IPS-20b (cell line): ENCODE measurements at regions not wholly inside any gene's neighbourhood (a gene's known extent, or its start where the extent isn't known, plus 50 kb on each side); places are given as distances from the start of the nearest gene placed in this dataset.

Experiments
- H3K27ac ChIP-seq: one replicate; pipeline ENCODE4 v1.5.1; 2013; ENCODE audit warnings: low read length
- H3K27me3 ChIP-seq: 2 replicates; pipeline ENCODE4 v1.6.1; 2013; ENCODE audit warnings: mild to moderate bottlenecking, low read length, inconsistent platforms; ENCODE audit not compliant: insufficient read depth
- H3K36me3 ChIP-seq: 2 replicates; pipeline ENCODE4 v1.6.1; 2013; ENCODE audit warnings: low read depth, mild to moderate bottlenecking, inconsistent platforms, low read length, moderate library complexity; ENCODE audit not compliant: insufficient read depth
- H3K4me1 ChIP-seq: 2 replicates; pipeline ENCODE4 v1.6.1; 2013; ENCODE audit warnings: mild to moderate bottlenecking, control low read depth, inconsistent platforms, low read length, moderate library complexity; ENCODE audit not compliant: insufficient read depth
- H3K4me3 ChIP-seq: 2 replicates; pipeline ENCODE4 v1.5.1; 2013; ENCODE audit warnings: mild to moderate bottlenecking, low read length, inconsistent platforms
- H3K9ac ChIP-seq: 2 replicates; pipeline ENCODE4 v1.6.1; 2013; ENCODE audit warnings: low read depth, mild to moderate bottlenecking, inconsistent platforms, low read length, moderate library complexity
- H3K9me3 ChIP-seq: 2 replicates; pipeline ENCODE4 v1.6.1; 2013; ENCODE audit warnings: mild to moderate bottlenecking, low read depth, low read length, inconsistent platforms; ENCODE audit not compliant: insufficient read depth

GRCh38 chr14:49992036-49992435 is 99.2 kb downstream of the ARF6 start:
- no peaks in the 10 kb centered on the region for H3K9me3 ChIP-seq
- H3K27me3 ChIP-seq = no peaks in the 10 kb centered on the region
- H3K9ac ChIP-seq = no peak overlapping the region
- H3K36me3 ChIP-seq = no peaks in the 10 kb centered on the region
- H3K27ac ChIP-seq = no peak overlapping the region
- no peak overlapping the region for H3K4me3 ChIP-seq
- 0 out of 2 replicates have a peak, but pooled peaks cover 2% of the 10 kb centered on the region for H3K4me1 ChIP-seq

DNA sequence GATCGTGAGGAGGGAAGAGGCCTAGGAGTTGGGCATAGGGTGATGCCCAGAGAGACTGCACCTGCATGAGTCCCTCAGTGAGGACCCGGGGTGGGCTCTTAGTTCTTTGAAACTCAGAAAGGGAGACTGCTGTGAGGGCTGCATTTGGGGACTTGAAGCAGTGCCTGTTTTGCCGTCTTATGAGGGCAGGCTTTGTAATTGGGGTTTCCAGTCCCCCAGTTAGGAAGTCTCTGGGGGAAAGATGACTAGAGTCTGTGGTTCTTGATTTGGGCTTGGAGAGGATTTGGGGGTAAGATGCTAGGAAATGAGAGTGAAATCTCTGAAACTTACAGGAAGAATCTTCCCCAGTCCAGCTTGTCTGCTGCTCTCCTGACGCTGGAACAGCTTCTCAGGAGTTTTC is 99.6 kb downstream of the ARF6 start:
- no peaks in the 10 kb centered on the region for H3K36me3 ChIP-seq

DNA sequence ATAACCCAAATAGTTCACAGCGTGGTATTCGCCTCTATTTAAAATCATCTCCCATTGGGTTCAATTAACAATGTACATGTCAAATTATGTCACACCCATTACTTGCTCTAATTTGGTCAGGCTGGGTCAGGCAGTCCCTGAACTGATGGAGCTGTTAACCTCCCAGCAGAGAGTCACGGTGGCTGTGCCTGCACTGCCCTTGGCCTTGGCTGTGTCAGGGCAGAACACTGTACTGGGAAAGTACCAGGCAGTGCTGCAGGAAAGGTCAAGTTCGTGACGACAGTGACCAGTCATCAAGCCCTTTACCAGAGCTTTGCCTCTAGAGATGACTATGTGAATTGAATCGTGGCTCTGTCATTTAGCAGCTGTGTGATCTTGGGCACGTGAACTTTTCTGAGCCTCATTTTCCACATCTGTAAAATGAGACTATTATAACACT is 100.0 kb downstream of the ARF6 start:
- no peak overlapping the region for H3K9ac ChIP-seq
- H3K9me3 ChIP-seq = no peaks in the 10 kb centered on the region
- H3K27ac ChIP-seq = no peak overlapping the region
- H3K4me1 ChIP-seq = no peaks in the 10 kb centered on the region
- H3K36me3 ChIP-seq = no peaks in the 10 kb centered on the region
- H3K27me3 ChIP-seq = no peaks in the 10 kb centered on the region
- H3K4me3 ChIP-seq = no peak overlapping the region

More for the DNA sequence above, 99.6 kb downstream of the ARF6 start:
- no peak overlapping the region for H3K4me3 ChIP-seq
- no peak overlapping the region for H3K27ac ChIP-seq
- H3K27me3 ChIP-seq = no peaks in the 10 kb centered on the region
- H3K9ac ChIP-seq = no peak overlapping the region
- no peaks in the 10 kb centered on the region for H3K9me3 ChIP-seq
- no peaks in the 10 kb centered on the region for H3K4me1 ChIP-seq

- H3K9me3 ChIP-seq = no peaks in the 10 kb centered on the region
- H3K36me3 ChIP-seq = no peaks in the 10 kb centered on the region
- H3K27me3 ChIP-seq = no peaks in the 10 kb centered on the region
- H3K9ac ChIP-seq = no peak overlapping the region
- H3K4me3 ChIP-seq = no peak overlapping the region
- no peaks in the 10 kb centered on the region for H3K4me1 ChIP-seq
- no peak overlapping the region for H3K27ac ChIP-seq
Observed at GRCh38 chr14:49993565-49993964, 100.7 kb downstream of the ARF6 start.

DNA sequence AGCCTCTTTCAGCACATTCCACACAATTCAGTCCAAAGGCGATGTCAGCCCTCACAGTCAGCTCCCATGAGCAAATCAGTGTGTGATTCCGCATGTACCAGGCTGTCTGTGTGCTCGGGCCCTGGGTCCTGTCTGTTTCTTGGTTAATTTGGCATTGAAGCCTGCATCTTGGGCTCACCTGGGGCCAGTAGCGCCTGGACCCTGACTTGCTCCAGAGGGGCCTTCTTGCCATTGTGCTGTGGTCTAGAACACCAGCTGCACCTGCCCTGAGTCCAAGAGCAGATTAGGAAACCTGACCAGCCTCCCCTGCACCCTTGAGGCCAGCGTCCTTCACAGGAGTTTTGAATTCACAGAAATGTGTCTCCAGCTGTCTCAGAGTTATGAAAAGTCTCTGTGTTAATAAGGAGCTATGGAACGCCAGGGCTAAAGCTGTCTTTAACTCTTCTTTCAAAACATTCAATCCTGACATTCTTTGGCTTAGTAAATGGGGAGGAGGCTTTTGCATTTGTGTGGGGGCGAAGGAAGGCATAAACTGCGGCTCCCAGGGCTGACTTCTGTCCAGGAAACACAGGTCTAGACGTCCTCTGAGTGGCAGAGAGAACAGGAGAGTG is 102.2 kb downstream of the ARF6 start:
- Histone ChIP-seq H3K4me3 (no peak overlapping the region), H3K27me3 (no peaks in the 10 kb centered on the region), H3K4me1 (no peaks in the 10 kb centered on the region), H3K9ac (no peak overlapping the region), H3K9me3 (no peaks in the 10 kb centered on the region), H3K27ac (no peak overlapping the region), H3K36me3 (no peaks in the 10 kb centered on the region)

DNA sequence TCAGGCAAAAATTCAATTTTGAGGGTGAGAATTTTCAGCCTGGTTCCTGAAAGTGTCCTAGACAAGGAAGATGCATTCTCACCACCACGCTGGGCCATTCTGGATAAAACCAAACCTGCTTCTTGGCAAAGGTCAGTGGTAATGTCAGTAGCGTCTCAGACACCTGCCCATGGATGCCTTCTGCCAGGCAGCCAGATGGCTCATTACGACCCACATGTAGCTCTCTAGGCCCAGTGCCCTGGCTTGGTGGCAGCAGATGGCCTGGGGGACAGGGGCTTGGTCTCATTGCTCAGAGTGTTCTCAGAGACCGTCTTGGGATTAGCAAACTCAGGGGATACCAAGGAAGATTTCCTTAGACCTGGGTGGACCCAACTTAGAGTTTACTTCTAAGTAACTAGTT is 105.1 kb downstream of the ARF6 start:
- no peak overlapping the region for H3K27ac ChIP-seq
- H3K4me1 ChIP-seq = peaks cover 14% of the 10 kb centered on the region

GRCh38 chr14:49999146-49999761 is 106.4 kb downstream of the ARF6 start:
- Histone ChIP-seq H3K27ac (no peak overlapping the region), H3K27me3 (peaks cover 29% of the 10 kb centered on the region), H3K4me3 (no peak overlapping the region), H3K9me3 (no peaks in the 10 kb centered on the region), H3K36me3 (no peaks in the 10 kb centered on the region), H3K9ac (no peak overlapping the region), H3K4me1 (peaks cover 14% of the 10 kb centered on the region)

More for the DNA sequence above, 105.1 kb downstream of the ARF6 start:
- Histone ChIP-seq H3K4me3 (no peak overlapping the region), H3K36me3 (no peaks in the 10 kb centered on the region), H3K9ac (no peak overlapping the region), H3K9me3 (no peaks in the 10 kb centered on the region), H3K27me3 (peaks cover 17% of the 10 kb centered on the region)

DNA sequence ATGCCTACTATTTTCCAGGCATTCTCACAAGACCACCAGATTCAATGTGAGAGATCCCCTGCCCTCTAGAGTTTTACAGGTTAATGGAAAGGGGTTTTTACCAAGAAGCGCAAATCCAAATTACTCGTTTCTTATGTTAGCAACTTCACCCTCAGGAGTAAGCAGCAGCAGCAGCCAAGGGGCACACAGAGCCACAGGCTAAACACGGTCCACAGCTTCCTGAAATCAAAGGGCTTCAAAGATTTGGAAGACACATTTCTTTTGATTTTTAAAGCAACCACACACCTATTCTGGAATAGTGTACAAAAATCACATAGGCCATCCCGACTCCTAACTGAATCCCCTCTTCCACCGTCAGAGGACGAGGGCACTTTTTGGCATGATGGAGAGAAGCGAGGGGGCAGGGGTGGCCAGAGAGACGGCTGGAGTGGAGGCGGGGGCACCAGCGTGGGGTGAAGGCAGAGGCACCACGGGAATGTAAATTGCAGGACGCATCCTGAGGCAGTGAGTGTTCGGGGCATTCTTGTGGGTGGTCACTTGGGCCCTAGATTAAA is 107.0 kb downstream of the ARF6 start:
- peaks cover 14% of the 10 kb centered on the region for H3K4me1 ChIP-seq

GRCh38 chr14:50000380-50001150 is 107.7 kb downstream of the ARF6 start:
- Histone ChIP-seq H3K36me3 (no peaks in the 10 kb centered on the region), H3K4me1 (peaks cover 14% of the 10 kb centered on the region), H3K9me3 (no peaks in the 10 kb centered on the region), H3K27ac (no peak overlapping the region), H3K4me3 (no peak overlapping the region), H3K27me3 (peaks cover 41% of the 10 kb centered on the region), H3K9ac (peak overlapping the region; percentile 47; the same call in 1 of the 2 replicates)

More for the DNA sequence above, 107.0 kb downstream of the ARF6 start:
- Histone ChIP-seq H3K27ac (no peak overlapping the region), H3K4me3 (no peak overlapping the region), H3K9ac (no peak overlapping the region), H3K9me3 (no peaks in the 10 kb centered on the region), H3K27me3 (peaks cover 34% of the 10 kb centered on the region), H3K36me3 (no peaks in the 10 kb centered on the region)

DNA sequence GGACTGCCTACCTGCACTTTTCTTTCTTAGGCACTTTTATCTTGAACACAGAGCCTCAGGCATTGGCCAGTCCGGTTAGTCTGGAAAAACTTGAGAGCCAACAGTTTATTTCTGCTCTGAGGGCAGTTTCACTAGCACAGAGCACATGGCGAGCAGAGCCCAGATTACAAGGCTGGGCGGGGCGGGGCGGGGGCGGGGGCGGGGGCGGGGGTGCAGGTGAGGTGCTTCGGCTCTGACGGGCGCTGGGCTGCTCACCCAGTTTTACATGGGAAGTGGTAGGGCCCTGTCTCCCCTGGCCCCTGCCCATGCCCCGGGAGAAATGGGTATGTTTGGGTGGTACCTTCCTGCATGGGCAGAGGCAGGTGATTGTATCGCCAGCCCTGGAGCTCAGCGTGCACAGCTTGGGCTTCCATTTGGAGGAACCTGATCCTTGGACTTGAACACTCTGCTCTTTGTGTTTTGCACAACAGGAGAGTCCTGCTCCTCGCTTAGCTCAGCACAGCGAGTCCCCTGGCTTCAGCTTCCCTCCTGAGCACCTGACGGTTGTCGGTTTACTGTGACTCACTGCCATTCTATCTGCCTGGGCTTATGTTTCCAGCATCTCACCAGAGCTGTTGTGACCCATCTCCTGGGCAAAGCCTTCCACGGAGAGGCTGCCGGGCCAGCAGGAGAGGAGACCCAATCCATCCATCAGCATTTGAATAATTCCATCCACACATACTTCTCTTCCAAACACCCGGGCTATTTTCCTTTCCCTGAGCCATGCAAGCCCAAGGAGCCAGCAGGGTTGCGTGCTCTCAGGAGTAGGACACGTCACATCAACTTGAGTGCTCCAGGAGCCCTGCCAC is 108.5 kb downstream of the ARF6 start:
- peaks cover 42% of the 10 kb centered on the region for H3K27me3 ChIP-seq
- no peak overlapping the region for H3K27ac ChIP-seq
- H3K9ac ChIP-seq = peak overlapping the region; percentile 47; the same call in 1 of the 2 replicates
- H3K4me1 ChIP-seq = peaks cover 14% of the 10 kb centered on the region
- H3K4me3 ChIP-seq = peak overlapping the region; percentile 47
- H3K9me3 ChIP-seq = no peaks in the 10 kb centered on the region
- H3K36me3 ChIP-seq = no peaks in the 10 kb centered on the region
